WTC11 (cell line): ENCODE measurements at regions not wholly inside any gene's neighbourhood (a gene's known extent, or its start where the extent isn't known, plus 50 kb on each side); places are given as distances from the start of the nearest gene placed in this dataset.
A peak's percentile ranks its signal among the peaks of the same experiment; 100 is the strongest.

Experiments
- ATAC-seq: fragments of 200-7000 bp; cut with Tn5 transposase; 2 replicates; pipeline ENCODE4 v1.10.0; 2021; ENCODE audit warnings: mild to moderate bottlenecking, moderate library complexity
- CTCF ChIA-PET: fragments of 300-600 bp; sonication (Branson Sonifier 250); formaldehyde crosslinking; loops from one replicate; lab custom pipeline; 2021; ENCODE audit warnings: antibody characterized with exemption; lab: Charles Lee
- POLR2A ChIA-PET: fragments of 350-600 bp; sonication (Branson Sonifier 250); formaldehyde crosslinking; loops from one replicate; lab custom pipeline; 2021; ENCODE audit warnings: antibody characterized with exemption; lab: Charles Lee
- DNase-seq: peaks from one replicate; pipeline ENCODE4 v3.0.0; 2021; ENCODE audit warnings: low spot score
- H3K27ac Mint-ChIP-seq: 2 replicates; pipeline ENCODE4 v1.8.0; 2021; ENCODE audit warnings: mixed read lengths
- H3K27me3 Mint-ChIP-seq: 2 replicates; pipeline ENCODE4 v1.8.0; 2021; ENCODE audit warnings: low read depth, mild to moderate bottlenecking, moderate library complexity, mixed read lengths
- H3K36me3 Mint-ChIP-seq: 2 replicates; pipeline ENCODE4 v1.8.0; 2021; ENCODE audit warnings: mixed read lengths
- H3K4me1 Mint-ChIP-seq: 2 replicates; pipeline ENCODE4 v1.8.0; 2022; ENCODE audit warnings: mixed read lengths
- H3K4me3 Mint-ChIP-seq: 2 replicates; pipeline ENCODE4 v1.8.0; 2021; ENCODE audit warnings: mild to moderate bottlenecking, moderate library complexity, mixed read lengths
- H3K9me3 Mint-ChIP-seq: 2 replicates; pipeline ENCODE4 v1.8.0; 2021; ENCODE audit warnings: mixed read lengths
- FOXP1 ChIP-seq: sonication (generic); formaldehyde crosslinking; IDR thresholded peaks from 2 replicates; pipeline ENCODE4 v1.8.0; 2022; ENCODE audit warnings: missing genetic modification reagents, mild to moderate bottlenecking, moderate library complexity, borderline replicate concordance
- HMGA2 ChIP-seq: fragments of 250-450 bp; sonication (Bioruptor Pico); IDR thresholded peaks from 2 replicates; pipeline ENCODE4 v1.4.0; 2021; ENCODE audit warnings: mild to moderate bottlenecking, moderate library complexity
- JUN ChIP-seq: sonication (generic); formaldehyde crosslinking; IDR thresholded peaks from 2 replicates; pipeline ENCODE4 v1.8.0; 2023; ENCODE audit warnings: mild to moderate bottlenecking, missing genetic modification reagents
- KAT7 ChIP-seq: sonication (generic); formaldehyde crosslinking; IDR thresholded peaks from 2 replicates; pipeline ENCODE4 v1.8.1; 2023; ENCODE audit warnings: missing genetic modification reagents, mild to moderate bottlenecking, borderline replicate concordance
- NFATC4 ChIP-seq: fragments of 250-450 bp; sonication (Bioruptor Pico); IDR thresholded peaks from 2 replicates; pipeline ENCODE4 v1.9.0; 2021; ENCODE audit warnings: mild to moderate bottlenecking
- NR2C2 ChIP-seq: sonication (generic); formaldehyde crosslinking; IDR thresholded peaks from 2 replicates; pipeline ENCODE4 v1.8.0; 2022; ENCODE audit warnings: mild to moderate bottlenecking, missing genetic modification reagents
- SMAD3 ChIP-seq: sonication (generic); formaldehyde crosslinking; IDR thresholded peaks from 2 replicates; pipeline ENCODE4 v1.8.0; 2022; ENCODE audit warnings: missing genetic modification reagents, mild to moderate bottlenecking, borderline replicate concordance
- SMAD4 ChIP-seq: sonication (generic); formaldehyde crosslinking; IDR thresholded peaks from 2 replicates; pipeline ENCODE4 v1.8.0; 2022; ENCODE audit warnings: mild to moderate bottlenecking, missing genetic modification reagents
- TCF7 ChIP-seq: sonication (generic); formaldehyde crosslinking; IDR thresholded peaks from 2 replicates; pipeline ENCODE4 v1.8.0; 2022; ENCODE audit warnings: mild to moderate bottlenecking, low read depth, missing genetic modification reagents, moderate library complexity
- TEAD1 ChIP-seq: sonication (generic); formaldehyde crosslinking; IDR thresholded peaks from 2 replicates; pipeline ENCODE4 v1.8.0; 2022; ENCODE audit warnings: mild to moderate bottlenecking, missing genetic modification reagents
- ZNF138 ChIP-seq: sonication (generic); formaldehyde crosslinking; conservative IDR thresholded peaks from 2 replicates; pipeline ENCODE4 v1.8.1; 2022; ENCODE audit warnings: mild to moderate bottlenecking, moderate library complexity, missing genetic modification reagents
- ZNF671 ChIP-seq: fragments of 250-450 bp; sonication (Bioruptor Pico); IDR thresholded peaks from 2 replicates; pipeline ENCODE4 v1.8.0; 2021; ENCODE audit warnings: mild to moderate bottlenecking
- TF ChIP-seq, protein P1 (sequence below): sonication (generic); formaldehyde crosslinking; IDR thresholded peaks from 2 replicates; pipeline ENCODE4 v1.8.1; 2023; ENCODE audit warnings: mild to moderate bottlenecking, missing genetic modification reagents, moderate library complexity
- TF ChIP-seq, protein P2 (sequence below): fragments of 250-450 bp; sonication (Bioruptor Pico); IDR thresholded peaks from 2 replicates; pipeline ENCODE4 v2.1.2; 2022; ENCODE audit warnings: mild to moderate bottlenecking, moderate library complexity
- TF ChIP-seq, protein P3 (sequence below): fragments of 250-450 bp; sonication (Bioruptor Pico); IDR thresholded peaks from 2 replicates; pipeline ENCODE4 v1.9.0; 2021; ENCODE audit warnings: mild to moderate bottlenecking
- TF ChIP-seq, protein P4 (sequence below): sonication (generic); formaldehyde crosslinking; IDR thresholded peaks from 2 replicates; pipeline ENCODE4 v1.8.0; 2022; ENCODE audit warnings: mild to moderate bottlenecking, missing genetic modification reagents

DNA sequence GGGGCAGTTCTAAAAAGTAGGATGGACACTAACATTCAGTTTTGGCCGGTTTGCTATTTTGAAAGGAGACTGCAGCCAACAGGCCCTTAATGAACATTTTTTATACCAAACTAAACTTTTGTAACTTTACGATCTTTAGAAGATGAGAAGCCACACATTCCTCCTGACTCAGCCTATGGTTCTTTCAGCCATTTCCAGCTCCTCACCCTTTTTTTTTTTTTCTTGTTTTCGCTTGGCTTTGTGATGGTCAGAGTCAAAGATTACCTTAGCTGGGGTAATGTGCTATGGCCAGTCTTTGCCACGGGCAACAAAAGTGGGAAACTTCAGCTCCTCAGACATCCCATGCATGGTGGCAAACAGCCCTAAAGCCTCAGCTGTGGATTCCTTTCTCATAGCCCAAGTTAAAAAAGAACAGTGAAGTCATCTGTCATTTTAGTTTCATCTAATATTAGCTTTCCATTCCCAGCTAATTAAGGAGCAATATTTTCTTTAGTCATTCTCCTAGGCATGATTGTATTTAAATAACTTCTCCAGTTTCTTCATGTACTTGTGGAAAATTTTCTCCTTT lies 368.7 kb downstream of the MFSD1 start:
- H3K27ac Mint-ChIP-seq = no peak overlapping the region
- CTCF ChIA-PET = no interaction called here
- H3K27me3 Mint-ChIP-seq = no peaks in the 10 kb centered on the region
- DNase-seq (no peak), ATAC-seq (no peak)
- no peak overlapping the region for H3K4me3 Mint-ChIP-seq
- H3K4me1 Mint-ChIP-seq = no peaks in the 10 kb centered on the region
- no peaks in the 10 kb centered on the region for H3K9me3 Mint-ChIP-seq
- POLR2A ChIA-PET = no interaction called here
- TF ChIP-seq SMAD4 (no peak), TCF7 (no peak), ZNF671 (CRISPR knock-in tag) (no peak), FOXP1 (CRISPR knock-in tag) (no peak)
- TF ChIP-seq, protein P1, sequence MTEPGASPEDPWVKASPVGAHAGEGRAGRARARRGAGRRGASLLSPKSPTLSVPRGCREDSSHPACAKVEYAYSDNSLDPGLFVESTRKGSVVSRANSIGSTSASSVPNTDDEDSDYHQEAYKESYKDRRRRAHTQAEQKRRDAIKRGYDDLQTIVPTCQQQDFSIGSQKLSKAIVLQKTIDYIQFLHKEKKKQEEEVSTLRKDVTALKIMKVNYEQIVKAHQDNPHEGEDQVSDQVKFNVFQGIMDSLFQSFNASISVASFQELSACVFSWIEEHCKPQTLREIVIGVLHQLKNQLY (CRISPR knock-in tag) = no peak
- no peaks in the 10 kb centered on the region for H3K36me3 Mint-ChIP-seq

DNA sequence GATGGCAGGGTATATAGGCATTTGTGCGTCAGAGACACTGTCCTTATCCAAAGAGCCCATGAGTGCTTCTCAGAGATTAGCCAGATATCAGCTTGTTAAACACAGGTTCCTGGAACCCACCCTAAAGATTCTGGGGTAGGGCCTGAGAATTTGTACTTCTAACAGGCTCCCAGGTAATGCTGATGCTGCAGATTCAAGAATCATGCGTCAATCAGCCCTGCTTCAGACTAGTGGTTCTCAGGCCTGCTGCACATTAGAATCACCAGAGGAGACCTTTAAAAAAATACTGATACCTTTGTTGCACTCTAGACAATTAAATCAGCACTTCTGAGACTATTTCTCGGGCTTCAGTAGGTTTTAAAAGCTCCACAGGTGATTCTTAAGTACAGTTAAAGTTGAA lies 369.5 kb downstream of the MFSD1 start:
- Mint-ChIP-seq H3K4me1 (no peaks in the 10 kb centered on the region), H3K4me3 (no peak overlapping the region)
- peak; percentile 53 for ATAC-seq
- CTCF ChIA-PET = interaction anchor here (0.6 kb wide), 1 partner anchor 831 kb away, joined by 3 read pairs; no protein-coding TSS in a partner anchor
- TF ChIP-seq ZNF138 (CRISPR knock-in tag) = no peak
- TF ChIP-seq HMGA2 (CRISPR knock-in tag) = no peak
- TF ChIP-seq SMAD3 (CRISPR knock-in tag) = no peak
- no peak for TF ChIP-seq JUN
- TF ChIP-seq, protein P2, sequence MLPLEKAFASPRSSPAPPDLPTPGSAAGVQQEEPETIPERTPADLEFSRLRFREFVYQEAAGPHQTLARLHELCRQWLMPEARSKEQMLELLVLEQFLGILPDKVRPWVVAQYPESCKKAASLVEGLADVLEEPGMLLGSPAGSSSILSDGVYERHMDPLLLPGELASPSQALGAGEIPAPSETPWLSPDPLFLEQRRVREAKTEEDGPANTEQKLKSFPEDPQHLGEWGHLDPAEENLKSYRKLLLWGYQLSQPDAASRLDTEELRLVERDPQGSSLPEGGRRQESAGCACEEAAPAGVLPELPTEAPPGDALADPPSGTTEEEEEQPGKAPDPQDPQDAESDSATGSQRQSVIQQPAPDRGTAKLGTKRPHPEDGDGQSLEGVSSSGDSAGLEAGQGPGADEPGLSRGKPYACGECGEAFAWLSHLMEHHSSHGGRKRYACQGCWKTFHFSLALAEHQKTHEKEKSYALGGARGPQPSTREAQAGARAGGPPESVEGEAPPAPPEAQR = no peak
- no peak for TF ChIP-seq NFATC4
- no peak for TF ChIP-seq KAT7 (CRISPR knock-in tag)
- no peak for TF ChIP-seq TEAD1
- TF ChIP-seq, protein P3, sequence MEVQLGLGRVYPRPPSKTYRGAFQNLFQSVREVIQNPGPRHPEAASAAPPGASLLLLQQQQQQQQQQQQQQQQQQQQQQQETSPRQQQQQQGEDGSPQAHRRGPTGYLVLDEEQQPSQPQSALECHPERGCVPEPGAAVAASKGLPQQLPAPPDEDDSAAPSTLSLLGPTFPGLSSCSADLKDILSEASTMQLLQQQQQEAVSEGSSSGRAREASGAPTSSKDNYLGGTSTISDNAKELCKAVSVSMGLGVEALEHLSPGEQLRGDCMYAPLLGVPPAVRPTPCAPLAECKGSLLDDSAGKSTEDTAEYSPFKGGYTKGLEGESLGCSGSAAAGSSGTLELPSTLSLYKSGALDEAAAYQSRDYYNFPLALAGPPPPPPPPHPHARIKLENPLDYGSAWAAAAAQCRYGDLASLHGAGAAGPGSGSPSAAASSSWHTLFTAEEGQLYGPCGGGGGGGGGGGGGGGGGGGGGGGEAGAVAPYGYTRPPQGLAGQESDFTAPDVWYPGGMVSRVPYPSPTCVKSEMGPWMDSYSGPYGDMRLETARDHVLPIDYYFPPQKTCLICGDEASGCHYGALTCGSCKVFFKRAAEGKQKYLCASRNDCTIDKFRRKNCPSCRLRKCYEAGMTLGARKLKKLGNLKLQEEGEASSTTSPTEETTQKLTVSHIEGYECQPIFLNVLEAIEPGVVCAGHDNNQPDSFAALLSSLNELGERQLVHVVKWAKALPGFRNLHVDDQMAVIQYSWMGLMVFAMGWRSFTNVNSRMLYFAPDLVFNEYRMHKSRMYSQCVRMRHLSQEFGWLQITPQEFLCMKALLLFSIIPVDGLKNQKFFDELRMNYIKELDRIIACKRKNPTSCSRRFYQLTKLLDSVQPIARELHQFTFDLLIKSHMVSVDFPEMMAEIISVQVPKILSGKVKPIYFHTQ (CRISPR knock-in tag) = no peak
- TF ChIP-seq NR2C2 = no peak
- TF ChIP-seq, all 79 proteins: peak for 0
- no peak for DNase-seq
- no peak overlapping the region for H3K27ac Mint-ChIP-seq
- no peaks in the 10 kb centered on the region for H3K9me3 Mint-ChIP-seq
- H3K27me3 Mint-ChIP-seq = no peaks in the 10 kb centered on the region
- POLR2A ChIA-PET = no interaction called here
- no peaks in the 10 kb centered on the region for H3K36me3 Mint-ChIP-seq

DNA sequence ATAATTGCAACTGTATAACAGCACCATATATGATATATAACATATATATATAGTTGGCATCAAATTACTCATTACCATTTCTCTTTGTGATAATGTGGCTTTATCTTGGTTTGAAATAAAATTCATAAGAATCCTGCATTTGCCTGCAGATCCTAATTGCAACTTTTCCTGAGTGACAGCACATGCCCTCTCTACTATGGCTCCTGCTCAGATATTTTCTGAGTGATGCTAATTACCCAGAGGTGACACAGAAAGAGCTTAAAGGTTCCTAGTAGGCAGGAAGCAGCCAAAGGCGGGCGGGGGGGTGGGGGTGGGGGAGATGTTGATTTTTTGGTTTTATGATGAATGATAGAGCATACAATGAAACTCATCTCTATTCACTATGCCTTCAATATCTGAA lies 370.6 kb downstream of the MFSD1 start:
- DNase-seq (no peak), ATAC-seq (no peak)
- H3K27ac Mint-ChIP-seq = no peak overlapping the region
- CTCF ChIA-PET = interaction anchor here (0.6 kb wide), 1 partner anchor 610 kb away, joined by 8 read pairs; no protein-coding TSS in a partner anchor
- no peaks in the 10 kb centered on the region for H3K27me3 Mint-ChIP-seq
- H3K4me3 Mint-ChIP-seq = no peak overlapping the region
- no peaks in the 10 kb centered on the region for H3K4me1 Mint-ChIP-seq
- TF ChIP-seq, protein P4, sequence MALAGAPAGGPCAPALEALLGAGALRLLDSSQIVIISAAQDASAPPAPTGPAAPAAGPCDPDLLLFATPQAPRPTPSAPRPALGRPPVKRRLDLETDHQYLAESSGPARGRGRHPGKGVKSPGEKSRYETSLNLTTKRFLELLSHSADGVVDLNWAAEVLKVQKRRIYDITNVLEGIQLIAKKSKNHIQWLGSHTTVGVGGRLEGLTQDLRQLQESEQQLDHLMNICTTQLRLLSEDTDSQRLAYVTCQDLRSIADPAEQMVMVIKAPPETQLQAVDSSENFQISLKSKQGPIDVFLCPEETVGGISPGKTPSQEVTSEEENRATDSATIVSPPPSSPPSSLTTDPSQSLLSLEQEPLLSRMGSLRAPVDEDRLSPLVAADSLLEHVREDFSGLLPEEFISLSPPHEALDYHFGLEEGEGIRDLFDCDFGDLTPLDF (CRISPR knock-in tag) = no peak
- POLR2A ChIA-PET = no interaction called here
- no peaks in the 10 kb centered on the region for H3K9me3 Mint-ChIP-seq
- no peaks in the 10 kb centered on the region for H3K36me3 Mint-ChIP-seq
